GM19372 (cell line): ENCODE measurements at regions not wholly inside any gene's neighbourhood (a gene's known extent, or its start where the extent isn't known, plus 50 kb on each side); places are given as distances from the start of the nearest gene placed in this dataset.

Experiments
- ATAC-seq: cut with Tn5 transposase; IDR thresholded peaks from one replicate; pipeline ENCODE4 v1.9.1; 2021; ENCODE audit warnings: mild to moderate bottlenecking, low read depth, moderate library complexity; ENCODE audit not compliant: unreplicated experiment

DNA sequence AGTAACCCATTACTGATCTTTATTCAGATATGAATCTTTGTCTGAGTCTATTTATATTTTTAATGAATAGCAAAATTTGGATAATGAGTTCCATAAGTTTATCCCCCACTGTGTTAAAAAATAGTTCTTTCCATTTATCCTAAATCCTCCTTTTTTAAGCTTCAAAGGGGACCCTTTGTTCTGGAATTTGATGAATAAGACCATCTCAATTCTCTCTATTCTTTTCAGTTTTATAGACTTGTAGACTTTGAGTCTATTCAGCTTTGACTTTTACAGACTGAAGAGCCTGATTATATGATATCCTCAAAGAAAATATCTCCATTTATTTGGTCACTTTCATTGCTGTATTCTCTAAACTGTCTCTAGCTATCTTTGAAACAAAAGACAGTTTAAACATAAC lies 2146.1 kb upstream of the CELF4 start:
- no peak for ATAC-seq

DNA sequence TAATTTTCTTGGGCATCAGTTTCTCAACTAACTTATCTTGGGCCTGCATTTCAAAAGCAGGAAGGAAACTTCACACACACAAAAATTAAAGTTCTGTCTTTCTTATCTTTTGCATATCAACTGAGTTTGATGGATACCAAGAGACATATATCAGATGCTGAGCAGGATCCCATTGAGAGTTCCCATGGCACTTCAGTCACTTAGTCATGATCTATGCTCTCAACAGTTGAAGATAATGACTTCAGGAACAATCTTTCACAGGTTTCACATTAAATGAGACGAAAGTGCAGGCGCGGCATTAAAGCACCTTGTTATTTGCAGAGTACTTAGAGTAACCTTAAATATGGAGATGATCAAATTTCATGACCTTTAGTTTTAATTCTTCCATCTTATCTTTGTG lies 2139.8 kb upstream of the CELF4 start:
- ATAC-seq = no peak

DNA sequence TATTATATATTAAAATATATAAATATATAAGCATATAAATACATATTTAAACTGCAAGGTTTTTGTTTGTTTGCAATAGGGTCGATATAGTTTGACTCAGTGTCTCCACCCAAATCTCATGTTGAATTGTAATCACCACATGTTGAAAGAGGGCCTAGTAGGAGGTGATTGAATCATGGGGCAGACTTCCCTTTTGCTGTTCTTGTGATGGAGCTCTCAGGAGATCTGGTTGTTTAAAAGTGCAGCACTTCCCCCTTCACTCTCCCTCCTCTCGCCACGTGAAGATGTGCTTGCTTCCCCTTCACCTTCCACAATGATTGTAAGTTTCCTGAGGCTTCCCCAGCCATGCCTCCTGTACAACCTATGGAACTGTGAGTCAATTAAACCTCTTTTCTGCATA lies 2137.3 kb upstream of the CELF4 start:
- no peak for ATAC-seq

DNA sequence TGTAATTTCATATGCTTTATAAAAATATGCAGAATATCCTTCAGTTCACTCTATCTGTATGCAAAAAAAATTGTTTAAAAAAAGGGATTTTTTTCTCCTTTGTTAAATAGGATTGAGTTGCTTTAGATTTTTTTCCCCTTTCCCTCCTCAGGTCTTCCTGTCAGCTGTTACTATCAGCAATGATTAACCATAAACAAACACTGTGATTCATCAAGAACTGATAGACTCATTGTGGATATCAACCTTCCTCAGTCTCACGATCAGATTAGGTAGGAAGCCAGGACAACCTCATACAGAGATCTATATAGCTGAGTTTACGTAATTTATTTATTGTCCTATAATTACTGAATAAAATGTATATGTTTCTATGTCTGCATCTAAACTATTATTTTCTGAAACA lies 2136.2 kb upstream of the CELF4 start:
- no peak for ATAC-seq

DNA sequence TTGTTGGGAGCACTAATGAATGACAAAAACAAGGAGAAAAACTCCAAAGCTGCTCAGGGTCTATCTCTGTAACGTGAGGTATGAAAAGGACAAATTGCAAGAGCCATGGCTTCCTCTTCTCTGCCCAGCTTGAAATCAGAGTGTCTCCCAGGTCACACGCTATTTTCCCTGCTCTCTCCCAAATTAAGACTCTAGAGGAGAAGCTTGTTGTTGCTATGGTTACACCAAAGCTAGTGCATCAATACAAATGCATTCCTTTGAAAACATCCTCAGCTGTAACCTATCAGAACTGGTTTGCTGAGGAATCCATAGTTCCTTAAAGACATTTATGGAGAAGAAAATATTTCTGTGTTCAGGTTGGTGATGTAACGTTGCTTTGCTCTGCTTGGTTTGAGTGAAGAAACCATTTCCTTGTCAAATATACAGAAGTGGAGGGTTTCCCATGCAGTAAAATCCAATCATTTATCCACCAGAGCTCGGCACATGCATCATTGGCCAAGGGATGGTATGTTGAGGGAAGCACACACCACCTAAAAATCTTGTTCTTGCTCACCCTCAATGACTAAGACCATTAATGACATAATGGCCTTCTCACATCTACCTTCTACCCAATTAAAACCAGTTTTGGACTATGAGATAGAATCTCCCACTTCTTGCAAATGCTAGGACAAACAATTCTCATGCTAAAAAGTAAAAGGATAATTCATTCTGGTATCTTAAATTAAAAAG lies 2135.6 kb upstream of the CELF4 start:
- ATAC-seq = no peak

DNA sequence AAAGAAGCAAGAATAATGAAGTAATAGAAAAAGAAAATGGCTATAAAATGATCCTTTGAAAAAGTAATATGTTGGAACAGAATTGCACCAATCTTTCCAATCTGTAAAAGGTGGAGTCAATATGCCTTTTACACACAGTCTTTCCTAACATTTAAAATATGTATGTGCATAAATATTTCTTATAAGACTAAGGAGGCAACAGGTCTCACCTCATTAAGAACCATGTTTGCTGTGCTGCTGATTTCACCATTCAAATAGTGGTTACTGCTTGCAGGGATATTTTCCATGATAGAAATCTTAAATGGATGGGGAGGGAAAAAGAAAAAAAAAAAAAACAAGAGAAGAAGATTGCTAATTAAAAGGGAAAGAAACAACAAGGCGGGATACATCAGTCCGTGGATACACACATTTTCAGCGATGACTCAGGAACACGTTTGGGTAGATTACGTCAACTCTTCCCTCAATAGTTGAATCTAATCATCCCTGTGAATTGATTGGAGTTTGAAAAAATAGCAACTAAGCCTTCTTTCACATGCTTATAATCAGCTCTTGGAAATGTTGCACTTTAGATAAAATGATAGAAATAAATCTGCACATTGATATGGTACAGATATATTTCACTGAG lies 2133.9 kb upstream of the CELF4 start:
- no peak for ATAC-seq

DNA sequence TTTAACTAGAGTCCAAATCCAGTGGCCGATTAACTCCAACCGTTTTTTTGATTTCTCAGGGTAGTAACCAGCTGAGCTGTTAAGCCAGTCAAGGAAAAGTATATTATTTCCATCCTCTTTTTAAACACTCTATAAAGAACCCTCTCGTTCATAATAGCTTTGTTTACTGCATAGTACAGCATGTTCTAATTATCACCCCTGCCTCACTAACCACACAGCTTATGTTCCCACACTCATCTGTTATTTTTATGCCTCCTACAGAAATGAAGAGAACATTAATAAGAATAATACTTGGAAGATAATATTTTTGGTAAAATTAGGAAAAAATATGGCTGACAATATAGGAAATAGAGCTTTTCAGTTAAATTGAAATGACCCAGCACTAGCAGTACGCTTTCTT lies 2132.8 kb upstream of the CELF4 start:
- no peak for ATAC-seq

DNA sequence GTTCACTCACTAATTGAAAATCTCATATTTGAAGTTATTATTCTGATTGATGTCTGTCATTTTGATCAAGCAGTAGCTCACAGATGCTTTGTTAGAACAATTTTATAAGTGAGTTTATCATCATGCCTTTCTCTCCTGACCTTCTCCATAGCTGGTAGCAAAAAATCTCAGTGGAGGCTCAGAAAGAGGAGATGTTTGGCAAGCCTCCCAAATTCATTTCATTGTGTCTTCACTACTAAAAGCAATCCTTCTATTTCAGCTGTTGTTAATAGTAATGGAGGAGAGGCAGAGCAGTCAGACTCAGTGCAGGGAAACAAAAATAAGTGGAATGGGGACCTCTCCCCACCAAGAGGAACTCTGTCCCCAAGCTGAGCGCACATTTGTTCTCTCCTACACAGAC lies 2127.8 kb upstream of the CELF4 start:
- ATAC-seq = no peak

DNA sequence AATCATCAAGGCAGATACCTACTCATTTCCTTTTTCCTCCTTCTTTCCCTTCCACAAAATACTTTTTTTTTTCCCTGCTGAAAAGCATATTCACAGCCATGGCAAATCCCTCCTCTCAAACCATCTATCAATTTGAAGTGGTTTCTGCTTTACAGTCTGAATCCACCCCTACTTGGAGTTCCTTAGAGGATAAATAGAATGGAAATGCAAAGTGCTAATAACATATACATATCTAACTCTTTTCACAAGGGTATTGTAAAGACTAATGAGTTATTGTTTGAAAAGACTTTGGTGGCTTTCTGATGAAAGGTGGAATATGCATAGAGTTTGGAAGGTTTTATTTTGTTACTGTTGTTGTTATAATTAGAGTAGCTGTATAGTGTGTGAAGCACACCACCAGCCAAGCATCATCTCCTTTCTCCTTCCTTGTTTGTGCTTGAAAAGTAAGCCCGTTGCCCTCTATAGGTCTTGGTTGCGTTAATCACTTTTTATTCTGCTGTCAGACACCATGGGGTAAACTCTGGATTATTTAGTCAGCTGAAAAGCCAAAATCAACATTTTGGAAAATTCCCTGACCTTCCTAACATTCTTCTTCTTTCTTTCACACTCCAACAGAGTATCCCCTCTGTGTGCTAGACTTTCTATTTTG lies 2126.9 kb upstream of the CELF4 start:
- ATAC-seq = no peak

DNA sequence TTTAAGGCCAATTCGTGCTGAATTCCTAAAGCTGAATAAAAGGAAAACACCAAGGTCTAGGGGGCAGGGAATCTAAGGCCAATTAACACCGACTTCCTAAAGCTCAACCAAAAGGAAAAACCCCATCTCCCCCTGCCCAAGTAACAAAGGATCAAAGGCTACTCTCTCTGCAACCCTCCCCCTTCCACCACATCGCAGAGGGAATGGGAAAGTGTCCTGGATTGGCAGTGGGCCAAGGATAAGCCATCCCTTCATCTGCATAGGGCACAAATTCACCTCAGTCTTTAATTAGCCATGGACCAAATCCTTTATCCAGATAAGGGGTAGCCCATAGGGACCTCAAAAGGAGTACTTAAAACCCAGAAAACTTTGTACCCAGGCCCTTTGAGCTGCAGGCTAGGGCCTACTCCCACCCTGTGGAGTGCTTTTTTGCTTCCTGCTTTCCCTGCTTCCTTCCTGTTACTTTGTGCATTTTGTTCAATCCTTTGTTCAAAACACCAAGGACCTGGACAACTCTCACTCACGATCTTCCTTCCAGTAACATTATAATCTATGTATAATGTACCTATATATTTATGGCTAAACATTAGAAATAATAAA lies 2119.8 kb upstream of the CELF4 start:
- no peak for ATAC-seq

DNA sequence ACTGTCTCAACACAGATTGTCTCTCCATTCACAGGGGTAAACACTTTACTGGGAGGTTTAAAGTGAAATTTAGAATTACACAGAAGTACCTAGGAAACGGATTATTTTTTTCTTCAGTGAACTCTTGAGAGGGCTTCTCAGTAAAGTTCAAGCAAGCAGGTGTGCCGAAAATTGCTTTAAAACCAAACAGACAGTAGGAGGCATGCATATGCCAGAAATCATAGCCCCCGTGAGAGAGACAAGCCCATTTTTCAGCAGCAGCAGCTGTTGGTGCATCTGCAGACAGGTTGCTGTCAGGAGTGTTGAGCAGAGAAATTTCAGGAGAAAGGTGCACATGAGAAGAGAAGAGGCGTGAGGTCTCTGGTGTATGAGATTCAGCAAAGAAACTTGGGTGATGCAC lies 2115.5 kb upstream of the CELF4 start:
- ATAC-seq = no peak

DNA sequence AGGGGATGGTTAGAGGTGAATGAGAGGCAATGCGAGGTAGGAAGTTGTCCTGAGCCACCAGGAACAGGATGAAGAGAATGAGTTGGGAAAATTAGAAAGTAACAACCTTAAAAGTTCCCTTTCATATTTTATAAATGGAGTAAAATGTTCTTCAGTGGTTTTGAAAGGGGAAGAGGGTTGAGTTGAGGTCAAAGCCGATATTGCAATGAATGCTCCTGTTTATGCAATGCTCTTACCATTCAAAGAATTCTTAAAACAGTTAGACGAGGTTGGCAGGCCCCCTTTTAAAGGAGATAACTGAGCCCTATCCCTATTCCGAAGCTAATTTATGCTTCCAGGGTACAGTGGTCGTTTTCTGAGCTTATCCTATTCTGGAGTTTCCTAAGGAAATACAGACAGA lies 2110.3 kb upstream of the CELF4 start:
- ATAC-seq = no peak

DNA sequence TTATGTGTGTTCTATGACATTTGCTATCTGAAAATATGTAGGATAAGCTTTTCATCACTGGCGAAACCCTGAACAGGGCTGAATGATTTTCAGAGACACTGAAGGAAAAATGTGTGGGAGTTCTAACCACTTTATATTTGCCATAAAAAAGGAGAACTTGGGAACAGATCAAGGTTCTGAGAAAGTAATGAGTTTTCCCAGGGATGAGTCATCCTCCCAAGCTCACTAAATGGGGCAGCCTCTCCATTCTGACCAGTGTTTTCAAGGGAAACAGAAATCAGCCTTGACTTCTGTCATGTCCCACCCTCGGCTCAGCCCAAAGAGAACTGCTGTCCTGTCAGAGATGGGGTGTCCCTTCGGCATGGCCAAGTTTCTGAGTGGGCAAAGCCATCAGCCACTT lies 2109.8 kb upstream of the CELF4 start:
- ATAC-seq = no peak

DNA sequence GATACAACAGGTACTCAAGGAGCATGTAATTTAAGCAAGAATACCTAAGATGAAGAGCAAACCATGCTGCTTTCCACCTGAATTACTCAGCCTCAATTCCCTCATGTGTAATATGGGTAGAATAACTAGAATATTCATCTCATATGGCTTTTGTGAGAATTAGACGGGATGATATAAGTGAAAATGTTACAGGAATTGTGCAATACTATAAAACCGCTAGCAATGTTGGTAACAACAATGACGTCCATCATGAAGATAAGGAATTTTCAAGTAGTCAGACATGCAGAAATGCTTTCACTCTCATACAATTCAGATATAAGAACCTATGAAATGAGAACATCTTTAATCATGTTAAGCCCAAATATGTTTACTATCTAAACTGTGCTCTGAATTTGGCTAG lies 2106.6 kb upstream of the CELF4 start:
- no peak for ATAC-seq

DNA sequence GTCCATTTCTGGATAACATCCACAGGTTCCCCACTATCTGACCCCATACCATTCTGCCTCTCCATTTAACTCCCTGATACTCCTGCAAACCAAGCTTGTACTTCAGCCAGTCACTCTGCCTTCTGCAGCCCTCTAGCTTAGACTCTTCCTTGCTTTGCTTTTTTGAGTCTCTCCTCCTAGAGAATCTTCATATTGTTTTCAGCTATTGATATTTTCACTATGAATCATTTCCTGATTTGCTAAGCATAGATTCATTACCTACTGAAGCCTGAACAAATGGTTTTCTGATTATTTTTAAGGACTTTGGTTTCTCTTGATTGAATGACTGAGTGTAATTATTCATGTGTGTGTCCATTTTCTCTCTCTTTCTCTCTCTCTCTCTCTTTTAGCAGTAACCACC lies 2102.3 kb upstream of the CELF4 start:
- no peak for ATAC-seq

DNA sequence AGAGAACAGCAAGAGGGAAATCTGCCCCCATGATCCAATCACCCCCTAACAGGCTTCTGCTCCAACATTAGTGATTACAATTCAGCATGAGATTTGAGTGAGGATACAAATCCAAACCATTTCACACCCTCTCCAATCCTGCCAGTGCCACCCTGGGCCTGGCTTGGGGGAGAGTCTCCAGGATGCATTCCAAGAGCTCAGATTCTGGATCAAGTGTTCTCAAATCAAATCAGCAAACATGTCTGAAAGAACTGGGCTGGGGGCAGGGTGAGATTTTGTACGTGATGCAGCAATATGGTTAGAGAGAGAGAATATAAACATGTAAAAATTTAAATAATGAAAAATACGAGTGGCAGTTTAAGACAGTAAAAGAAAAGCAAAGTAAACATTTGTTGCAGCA lies 2100.9 kb upstream of the CELF4 start:
- no peak for ATAC-seq

DNA sequence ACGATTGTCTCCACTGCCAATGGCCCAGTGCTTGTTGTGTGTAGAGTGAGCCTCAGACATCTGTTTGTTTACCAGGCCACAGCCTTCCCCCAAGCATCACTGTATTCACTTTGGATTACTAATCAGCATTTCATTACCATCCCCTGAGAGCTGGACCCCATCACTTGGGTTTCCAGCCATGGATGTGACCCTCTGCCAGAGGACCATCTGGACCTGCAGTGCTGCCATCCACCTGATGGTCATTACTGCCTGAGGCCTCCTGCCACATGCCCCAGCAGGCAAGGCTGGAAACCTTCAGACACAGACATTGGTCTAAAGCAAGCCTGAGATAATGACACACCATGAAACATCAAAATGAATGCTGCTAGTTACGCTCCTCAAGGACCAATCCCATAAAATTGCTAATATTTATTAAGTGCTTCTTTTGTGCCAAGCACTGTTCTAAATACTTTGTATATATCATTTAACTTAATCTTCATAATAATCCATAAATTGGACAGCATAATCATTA lies 2096.3 kb upstream of the CELF4 start:
- no peak for ATAC-seq

DNA sequence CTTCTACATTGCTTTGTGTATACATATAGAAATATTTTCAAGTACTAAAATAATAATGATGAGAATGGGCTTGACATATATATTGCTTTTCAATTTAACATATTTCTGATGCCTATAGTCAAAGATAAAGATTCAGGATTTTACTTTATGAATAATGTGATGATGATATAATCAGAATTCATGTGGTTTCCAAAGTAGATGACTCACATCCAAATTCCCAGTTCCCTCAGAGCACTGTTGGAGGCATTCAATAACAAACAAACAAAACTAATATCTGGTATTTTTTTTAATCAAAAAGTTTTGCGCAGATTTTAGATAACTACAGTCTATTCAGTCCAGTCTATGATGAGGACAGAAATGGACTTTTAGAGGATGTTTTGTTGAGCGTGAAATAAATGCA lies 2094.5 kb upstream of the CELF4 start:
- ATAC-seq = no peak

DNA sequence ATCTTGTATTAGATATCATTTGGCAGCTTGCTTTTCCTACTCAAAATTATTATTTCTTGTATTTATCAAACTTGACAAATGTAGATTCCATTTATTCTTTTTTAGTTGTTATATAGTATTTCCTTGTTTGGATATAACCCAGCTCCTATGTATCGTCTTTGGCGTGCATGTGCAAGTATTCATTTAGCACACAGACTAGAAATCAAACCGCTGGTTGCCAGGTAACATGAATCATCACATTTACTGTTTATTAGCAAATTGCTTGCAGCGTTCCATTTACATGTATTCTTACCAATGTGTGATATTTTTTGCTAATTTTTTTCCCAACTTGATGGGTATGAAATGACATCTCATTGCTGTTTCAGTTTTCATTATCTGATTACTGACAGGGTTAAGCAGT lies 2089.7 kb upstream of the CELF4 start:
- no peak for ATAC-seq

DNA sequence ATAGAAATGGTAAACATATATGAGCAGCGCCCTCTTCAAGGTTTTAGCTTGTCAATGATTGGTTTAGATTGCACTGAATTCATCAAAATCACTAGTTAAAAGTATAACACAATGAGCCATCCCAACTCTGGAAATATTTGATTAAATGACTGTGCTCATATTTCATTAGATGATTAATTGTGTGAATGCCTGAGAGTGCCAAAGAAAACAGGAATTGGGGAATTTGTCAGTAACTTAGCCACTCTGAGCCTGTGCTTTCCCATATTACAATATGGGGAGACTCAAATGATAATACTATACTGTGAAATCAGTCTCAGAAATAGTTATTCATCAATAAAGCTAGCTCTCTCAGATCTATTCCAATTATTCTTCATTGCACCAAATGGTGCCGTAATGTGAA lies 2087.6 kb upstream of the CELF4 start:
- ATAC-seq = no peak

DNA sequence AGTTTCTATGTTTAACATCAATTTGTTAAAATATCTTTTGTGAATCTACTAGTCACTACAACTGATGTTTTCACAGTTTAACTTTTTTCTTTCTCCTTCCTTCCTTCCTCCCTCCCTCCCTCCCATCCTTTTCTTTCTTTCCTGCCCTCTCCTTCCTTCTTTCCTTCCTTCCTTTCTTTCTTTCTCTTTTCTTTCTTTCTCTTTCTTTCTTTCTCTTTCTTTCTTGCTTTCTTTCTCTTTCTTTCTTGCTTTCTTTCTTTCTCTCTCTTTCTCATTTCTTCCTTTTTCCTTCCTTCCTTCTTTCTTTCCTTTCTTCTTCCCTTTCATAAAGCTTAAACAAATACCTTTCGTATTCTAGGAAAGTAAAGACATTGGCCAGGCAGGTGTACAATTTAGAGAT lies 2083.0 kb upstream of the CELF4 start:
- no peak for ATAC-seq
